Fibroblast of the aortic adventitia (primary cell): ENCODE measurements at regions not wholly inside any gene's neighbourhood (a gene's known extent, or its start where the extent isn't known, plus 50 kb on each side); places are given as distances from the start of the nearest gene placed in this dataset.

Source experiments
- DNase-seq: peaks from one replicate; pipeline ENCODE4 v3.0.0-alpha.2; 2010; ENCODE audit warnings: low read depth
- H3K4me3 ChIP-seq: 2 replicates; pipeline ENCODE4 v1.5.1; 2011; ENCODE audit warnings: low read depth, mild to moderate bottlenecking, control low read depth, low read length, moderate library complexity
- TF ChIP-seq, protein P1 (sequence below): IDR thresholded peaks from 2 replicates; pipeline ENCODE4 v1.5.1; 2011; ENCODE audit warnings: mild to moderate bottlenecking, low read length, control low read depth, inconsistent platforms; ENCODE audit not compliant: insufficient read depth

DNA sequence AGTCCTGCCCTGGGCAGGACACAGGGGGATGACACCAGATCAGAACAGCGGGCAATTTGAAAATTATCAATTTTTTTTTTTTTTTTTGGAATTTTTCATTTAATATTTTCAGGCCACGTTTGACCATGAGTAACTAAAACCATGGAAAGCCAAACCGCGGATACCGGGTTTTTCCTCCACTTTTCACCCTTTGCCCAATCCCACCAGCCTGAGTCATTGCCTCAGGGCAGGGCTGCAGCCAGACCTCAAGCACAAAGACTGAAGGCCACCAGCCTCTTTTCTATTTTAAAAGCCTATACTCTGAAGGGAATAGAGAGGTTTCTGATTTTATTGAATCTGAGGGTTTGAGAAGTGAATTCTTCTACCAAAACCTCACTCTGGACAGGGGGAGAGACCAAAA is 381.1 kb downstream of the IRS1 start:
- no peak overlapping the region for H3K4me3 ChIP-seq
- TF ChIP-seq, protein P1, sequence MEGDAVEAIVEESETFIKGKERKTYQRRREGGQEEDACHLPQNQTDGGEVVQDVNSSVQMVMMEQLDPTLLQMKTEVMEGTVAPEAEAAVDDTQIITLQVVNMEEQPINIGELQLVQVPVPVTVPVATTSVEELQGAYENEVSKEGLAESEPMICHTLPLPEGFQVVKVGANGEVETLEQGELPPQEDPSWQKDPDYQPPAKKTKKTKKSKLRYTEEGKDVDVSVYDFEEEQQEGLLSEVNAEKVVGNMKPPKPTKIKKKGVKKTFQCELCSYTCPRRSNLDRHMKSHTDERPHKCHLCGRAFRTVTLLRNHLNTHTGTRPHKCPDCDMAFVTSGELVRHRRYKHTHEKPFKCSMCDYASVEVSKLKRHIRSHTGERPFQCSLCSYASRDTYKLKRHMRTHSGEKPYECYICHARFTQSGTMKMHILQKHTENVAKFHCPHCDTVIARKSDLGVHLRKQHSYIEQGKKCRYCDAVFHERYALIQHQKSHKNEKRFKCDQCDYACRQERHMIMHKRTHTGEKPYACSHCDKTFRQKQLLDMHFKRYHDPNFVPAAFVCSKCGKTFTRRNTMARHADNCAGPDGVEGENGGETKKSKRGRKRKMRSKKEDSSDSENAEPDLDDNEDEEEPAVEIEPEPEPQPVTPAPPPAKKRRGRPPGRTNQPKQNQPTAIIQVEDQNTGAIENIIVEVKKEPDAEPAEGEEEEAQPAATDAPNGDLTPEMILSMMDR: no peak
- no peak for DNase-seq

DNA sequence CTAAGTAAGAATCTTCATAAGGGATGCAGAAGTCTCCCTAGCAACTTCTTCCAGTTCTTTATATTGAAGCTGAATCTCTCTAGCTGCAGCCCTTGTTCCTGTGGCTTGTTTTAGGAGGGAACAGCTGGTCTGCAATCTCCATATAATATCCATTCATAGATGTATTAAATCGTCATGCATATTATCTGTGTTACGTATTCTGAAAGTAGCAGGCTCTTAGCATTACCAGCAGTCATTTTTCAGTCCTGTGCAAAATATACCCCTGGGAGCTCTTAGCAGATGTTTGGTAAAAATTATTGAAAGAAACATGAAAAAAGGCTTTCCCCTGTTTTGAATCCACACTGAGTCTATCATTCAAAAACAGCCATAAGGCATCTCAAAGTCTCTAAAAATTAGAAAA is 385.3 kb downstream of the IRS1 start:
- TF ChIP-seq, protein P1: no peak
- no peak overlapping the region for H3K4me3 ChIP-seq
- no peak for DNase-seq

DNA sequence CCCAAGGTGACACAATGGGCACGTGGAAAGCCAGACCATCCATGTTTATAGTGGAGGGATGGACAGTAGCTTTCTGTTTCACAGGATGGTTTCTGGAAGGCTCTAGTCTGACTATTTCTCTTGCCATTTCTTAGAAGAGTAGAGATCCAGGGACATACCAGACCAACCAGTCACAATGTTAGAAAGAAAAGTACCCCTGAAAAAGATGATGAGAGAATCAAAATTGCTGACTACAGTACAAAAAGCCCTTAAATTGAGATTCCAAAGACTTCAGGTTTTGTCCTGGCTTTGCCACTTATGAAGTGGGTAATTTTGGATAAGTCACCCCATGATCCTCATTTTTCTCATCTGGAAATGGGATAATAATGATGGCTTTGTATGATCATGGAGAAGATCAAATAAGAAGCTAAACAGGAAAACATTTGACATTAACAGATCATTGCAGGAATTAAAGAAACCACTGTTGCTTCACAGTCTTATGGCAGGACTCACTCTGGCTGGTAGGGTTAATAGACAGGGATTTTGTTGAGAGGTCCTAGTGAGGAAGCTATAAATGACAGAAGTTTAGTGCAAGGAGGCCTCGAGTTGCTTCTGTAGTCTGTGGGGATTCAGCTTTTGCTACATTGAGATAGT is 386.0 kb downstream of the IRS1 start:
- no peak overlapping the region for H3K4me3 ChIP-seq
- DNase-seq: no peak
- TF ChIP-seq, protein P1: no peak

DNA sequence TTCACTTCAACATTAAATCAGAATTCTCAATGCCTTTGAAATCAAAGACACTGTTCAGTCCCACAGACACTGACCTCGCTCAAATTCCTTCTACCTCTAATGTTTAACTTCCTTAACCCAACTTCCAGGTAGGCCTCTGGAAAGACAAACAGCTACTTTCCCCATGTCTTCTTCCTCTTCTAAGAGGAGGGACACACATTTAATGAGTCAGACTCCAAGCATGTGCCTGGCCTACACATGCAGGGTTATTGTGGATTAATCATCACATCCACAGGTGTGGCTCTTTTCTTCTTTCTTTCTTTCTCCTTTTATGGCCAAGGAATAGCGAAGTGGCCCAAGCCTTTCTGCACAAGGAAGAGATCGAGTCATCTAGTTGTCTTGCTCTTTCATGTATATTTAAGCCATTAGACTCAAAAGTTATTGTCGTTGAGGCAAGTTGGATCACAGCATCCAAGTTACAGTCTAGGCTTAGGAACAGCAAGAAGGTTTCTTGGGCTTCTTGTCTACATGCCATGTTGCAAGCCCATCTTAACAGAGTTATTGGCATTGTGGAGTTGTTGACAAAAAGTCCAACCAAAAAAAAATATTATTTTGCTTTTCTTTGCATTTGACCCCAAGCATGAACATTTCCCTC is 387.8 kb downstream of the IRS1 start:
- TF ChIP-seq, protein P1: no peak
- DNase-seq: no peak
- no peak overlapping the region for H3K4me3 ChIP-seq

DNA sequence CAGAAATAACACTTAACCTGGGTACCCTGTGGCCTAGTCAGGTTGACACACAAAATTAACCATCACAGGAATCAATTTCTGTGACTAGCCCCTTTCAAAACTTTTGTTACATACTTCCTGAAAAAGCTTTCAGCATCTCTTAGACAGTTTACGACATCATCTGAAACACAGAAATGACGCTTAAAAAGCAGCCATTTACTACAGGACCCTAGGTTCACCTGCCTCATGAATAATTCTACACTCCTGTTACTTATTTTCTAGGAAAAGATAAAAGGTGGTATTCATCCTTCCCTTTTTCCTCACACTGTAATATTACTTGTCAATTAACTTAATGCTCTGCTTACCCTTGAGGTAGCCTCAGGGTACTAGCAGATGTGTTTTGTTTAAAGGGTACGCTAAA is 388.4 kb downstream of the IRS1 start:
- DNase-seq: no peak
- TF ChIP-seq, protein P1: no peak
- H3K4me3 ChIP-seq: no peak overlapping the region

DNA sequence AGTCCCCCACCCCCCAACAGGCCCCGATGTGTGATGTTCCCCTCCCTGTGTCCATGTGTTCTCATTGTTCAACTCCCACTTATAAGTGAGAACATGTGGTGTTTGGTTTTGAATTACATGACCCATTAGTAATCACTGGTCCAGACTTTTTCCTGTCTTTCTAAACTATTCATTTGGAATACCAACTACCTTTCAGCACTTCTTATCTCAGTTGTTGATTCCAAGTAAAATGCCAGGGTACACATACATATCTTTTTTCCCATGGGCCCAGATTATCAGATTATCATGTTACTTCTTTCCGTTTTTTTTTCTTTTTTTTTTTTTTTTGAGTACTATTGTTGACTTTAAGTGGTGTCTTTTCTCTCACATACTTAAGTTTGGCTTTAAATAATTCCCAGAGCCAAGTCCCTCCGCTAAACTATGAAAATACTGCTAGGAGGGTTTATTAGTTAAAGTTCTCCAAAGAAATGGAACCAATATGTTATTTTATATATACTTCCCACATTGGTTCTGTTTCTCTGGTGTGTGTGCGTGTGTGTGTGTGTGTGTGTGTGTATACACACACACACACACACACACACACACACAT is 389.3 kb downstream of the IRS1 start:
- DNase-seq: peak; percentile 74
- H3K4me3 ChIP-seq: no peak overlapping the region
- TF ChIP-seq, protein P1: no peak
